ENCODE measurements at regions not wholly inside any gene's neighbourhood (a gene's known extent, or its start where the extent isn't known, plus 50 kb on each side); places are given as distances from the start of the nearest gene placed in this dataset.

GRCh38 chr10:52858722-52859121, 86.1 kb upstream of the MBL2 start:
- TF ChIP-seq, protein P1, sequence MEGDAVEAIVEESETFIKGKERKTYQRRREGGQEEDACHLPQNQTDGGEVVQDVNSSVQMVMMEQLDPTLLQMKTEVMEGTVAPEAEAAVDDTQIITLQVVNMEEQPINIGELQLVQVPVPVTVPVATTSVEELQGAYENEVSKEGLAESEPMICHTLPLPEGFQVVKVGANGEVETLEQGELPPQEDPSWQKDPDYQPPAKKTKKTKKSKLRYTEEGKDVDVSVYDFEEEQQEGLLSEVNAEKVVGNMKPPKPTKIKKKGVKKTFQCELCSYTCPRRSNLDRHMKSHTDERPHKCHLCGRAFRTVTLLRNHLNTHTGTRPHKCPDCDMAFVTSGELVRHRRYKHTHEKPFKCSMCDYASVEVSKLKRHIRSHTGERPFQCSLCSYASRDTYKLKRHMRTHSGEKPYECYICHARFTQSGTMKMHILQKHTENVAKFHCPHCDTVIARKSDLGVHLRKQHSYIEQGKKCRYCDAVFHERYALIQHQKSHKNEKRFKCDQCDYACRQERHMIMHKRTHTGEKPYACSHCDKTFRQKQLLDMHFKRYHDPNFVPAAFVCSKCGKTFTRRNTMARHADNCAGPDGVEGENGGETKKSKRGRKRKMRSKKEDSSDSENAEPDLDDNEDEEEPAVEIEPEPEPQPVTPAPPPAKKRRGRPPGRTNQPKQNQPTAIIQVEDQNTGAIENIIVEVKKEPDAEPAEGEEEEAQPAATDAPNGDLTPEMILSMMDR (IDR thresholded peaks at IDR 0.05): no peak
- no peak for TF ChIP-seq ZFX (IDR thresholded peaks at IDR 0.05; ENCODE audit: borderline replicate concordance)

Data from 22Rv1 (cell line).